Liver (tissue), 3 donors: ENCODE measurements at regions not wholly inside any gene's neighbourhood (a gene's known extent, or its start where the extent isn't known, plus 50 kb on each side); places are given as distances from the start of the nearest gene placed in this dataset.
"Not testable (repeated sequence)": the region's sequence is repeated elsewhere in the genome, so short reads cannot be mapped to it uniquely, and the experiment has no call there.

ENCODE experiments used
- ATF3 ChIP-seq: IDR thresholded peaks from 2 replicates; pipeline ENCODE4 v1.6.1; 2016; ENCODE audit warnings: antibody characterized with exemption
- CTCF ChIP-seq: fragments of 150-350 bp; IDR thresholded peaks from 2 replicates; pipeline ENCODE4 v1.5.1; 2017; ENCODE audit warnings: improper control_type of control experiment, low read depth, low read length; ENCODE audit not compliant: missing input control
- JUND ChIP-seq, 2 donors: IDR thresholded peaks; 2 replicates each; pipeline ENCODE4 v1.6.1; 2016; ENCODE audit warnings: antibody characterized with exemption in 2 of 2
- MAX ChIP-seq: IDR thresholded peaks from 2 replicates; pipeline ENCODE4 v1.6.1; 2016; ENCODE audit warnings: antibody characterized with exemption
- RAD21 ChIP-seq, 2 donors: IDR thresholded peaks; 2 replicates each; pipeline ENCODE4 v1.6.1; 2016; ENCODE audit warnings: antibody characterized with exemption in 2 of 2, mild to moderate bottlenecking in 2 of 2
- TAF1 ChIP-seq: conservative IDR thresholded peaks from 2 replicates; pipeline ENCODE4 v1.6.1; 2016; ENCODE audit warnings: antibody characterized with exemption, mild to moderate bottlenecking
- donor health status: healthy.
- donor health status: healthy.

GRCh38 chrY:7342732-7343131 is 431.2 kb upstream of the AMELY start:
- not testable (repeated sequence) for TF ChIP-seq JUND (IDR thresholded peaks at IDR 0.05); CTCF; MAX; TAF1; ATF3; RAD21 (IDR thresholded peaks at IDR 0.05)
